A673 (cell line): ENCODE measurements at regions not wholly inside any gene's neighbourhood (a gene's known extent, or its start where the extent isn't known, plus 50 kb on each side); places are given as distances from the start of the nearest gene placed in this dataset.
"Not testable (repeated sequence)": the region's sequence is repeated elsewhere in the genome, so short reads cannot be mapped to it uniquely, and the experiment has no call there.

Experiments
- BruUV-seq: library from RNA; stranded (reverse); fragments of 400-500 nt; replicated peaks from 2 replicates; lab custom pipeline; 2021; lab: Mats Ljungman, UMichigan
- CTCF ChIA-PET: fragments of 300-600 bp; sonication (Branson Sonifier 250); formaldehyde crosslinking; loops from one replicate; lab custom pipeline; 2022; ENCODE audit warnings: antibody characterized with exemption; lab: Charles Lee
- POLR2A ChIA-PET: fragments of 300-600 bp; sonication (Branson Sonifier 250); formaldehyde crosslinking; loops from one replicate; lab custom pipeline; 2022; ENCODE audit warnings: antibody characterized with exemption; ENCODE audit not compliant: low non-redundant PET; lab: Charles Lee
- DNase-seq: peaks from one replicate; pipeline ENCODE4 v3.0.0-alpha.2; 2015; ENCODE audit warnings: low spot score
- H3K27ac ChIP-seq: fragments of 200-600 bp; sonication (generic); 2 replicates; pipeline ENCODE4 v1.5.1; 2016; ENCODE audit warnings: mixed run types, low read depth, mild to moderate bottlenecking, mixed read lengths, antibody characterized with exemption, low read length; ENCODE audit not compliant: poor library complexity, severe bottlenecking
- H3K27me3 ChIP-seq: fragments of 200-600 bp; sonication (generic); replicated peaks from 2 replicates; pipeline ENCODE4 v1.6.1; 2017; ENCODE audit warnings: mixed run types, low read depth, mild to moderate bottlenecking, mixed read lengths, antibody characterized with exemption, low read length; ENCODE audit not compliant: insufficient read depth, poor library complexity
- H3K36me3 ChIP-seq: fragments of 200-600 bp; sonication (generic); 2 replicates; pipeline ENCODE4 v1.6.1; 2016; ENCODE audit warnings: mixed run types, mild to moderate bottlenecking, mixed read lengths, antibody characterized with exemption, low read length; ENCODE audit not compliant: insufficient read depth, poor library complexity, severe bottlenecking
- H3K4me1 ChIP-seq: fragments of 200-600 bp; sonication (generic); 2 replicates; pipeline ENCODE4 v1.6.1; 2017; ENCODE audit warnings: mixed run types, mild to moderate bottlenecking, mixed read lengths, antibody characterized with exemption, low read length; ENCODE audit not compliant: insufficient read depth, poor library complexity, severe bottlenecking
- H3K4me3 ChIP-seq: fragments of 200-600 bp; sonication (generic); 2 replicates; pipeline ENCODE4 v1.5.1; 2016; ENCODE audit warnings: low read depth, mixed run types, mild to moderate bottlenecking, mixed read lengths, low read length; ENCODE audit not compliant: poor library complexity, severe bottlenecking
- H3K9me3 ChIP-seq: fragments of 200-600 bp; sonication (generic); 2 replicates; pipeline ENCODE4 v1.6.1; 2016; ENCODE audit warnings: mixed run types, low read depth, mild to moderate bottlenecking, mixed read lengths, antibody characterized with exemption, low read length; ENCODE audit not compliant: poor library complexity, severe bottlenecking
- CTCF ChIP-seq: fragments of 300-800, 200-600 bp; sonication (generic); conservative IDR thresholded peaks from 2 replicates; pipeline ENCODE4 v1.5.1; 2017; ENCODE audit warnings: low read depth, mild to moderate bottlenecking, antibody characterized with exemption, low read length, moderate library complexity, mixed read lengths
- EZH2 ChIP-seq: fragments of 200-600 bp; sonication (generic); IDR thresholded peaks from 2 replicates; pipeline ENCODE4 v1.6.1; 2017; ENCODE audit warnings: borderline replicate concordance, low read depth, mild to moderate bottlenecking, mixed read lengths, antibody characterized with exemption, low read length; ENCODE audit not compliant: poor library complexity, severe bottlenecking
- intact Hi-C: fragments of 100-400 bp; cut with micrococcal nuclease; formaldehyde crosslinking; loops from one replicate; pipeline ENCODE4 v1.10.0; 2022; ENCODE audit not compliant: unreplicated experiment

GRCh38 chr14:52179141-52179790, 88.2 kb upstream of the PTGDR start:
- ChIA-PET POLR2A (no interaction called here), CTCF (no interaction called here)
- no peak for TF ChIP-seq CTCF
- no peak for TF ChIP-seq EZH2
- DNase-seq: no peak
- intact Hi-C loops: no loop called here
- no peak overlapping the region for H3K27ac ChIP-seq
- H3K36me3 ChIP-seq: no peaks in the 10 kb centered on the region
- no peaks in the 10 kb centered on the region for H3K9me3 ChIP-seq
- H3K27me3 ChIP-seq: no peaks in the 10 kb centered on the region
- H3K4me1 ChIP-seq: no peaks in the 10 kb centered on the region
- BruUV-seq: no TSS peak
- no peak overlapping the region for H3K4me3 ChIP-seq

GRCh38 chr14:52175982-52176502, 91.5 kb upstream of the PTGDR start:
- no peak overlapping the region for H3K27ac ChIP-seq
- H3K36me3 ChIP-seq: no peaks in the 10 kb centered on the region
- ChIA-PET POLR2A (no interaction called here), CTCF (no interaction called here)
- intact Hi-C loops: no loop called here
- peaks cover 8% of the 10 kb centered on the region for H3K9me3 ChIP-seq
- TF ChIP-seq CTCF (no peak), EZH2 (no peak)
- H3K4me3 ChIP-seq: no peak overlapping the region
- DNase-seq: no peak
- BruUV-seq: no TSS peak
- no peaks in the 10 kb centered on the region for H3K27me3 ChIP-seq
- no peaks in the 10 kb centered on the region for H3K4me1 ChIP-seq

DNA sequence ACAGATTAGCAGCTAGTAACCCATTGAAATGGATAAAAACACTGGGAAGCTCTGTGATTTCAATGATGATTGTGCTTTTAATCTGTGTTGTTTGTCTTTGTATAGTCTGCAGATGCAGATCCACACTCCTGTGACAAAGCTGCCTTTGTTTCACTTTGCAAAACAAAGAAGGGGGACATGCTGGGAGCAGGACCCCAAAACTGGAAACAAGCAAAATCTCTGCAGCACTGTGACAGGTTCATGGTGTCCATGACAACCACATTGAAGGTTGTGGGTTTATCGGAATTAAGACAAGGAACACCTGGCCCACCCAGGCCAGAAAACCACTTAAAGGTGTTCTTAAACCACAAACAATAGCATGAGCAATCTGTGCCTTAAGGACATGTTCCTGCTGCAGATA, 95.6 kb upstream of the PTGDR start:
- intact Hi-C loops, BruUV-seq, POLR2A ChIA-PET: not testable (repeated sequence)

GRCh38 chr14:52166822-52167221, 98.0 kb upstream of the NID2 start:
- Histone ChIP-seq H3K27me3 (no peaks in the 10 kb centered on the region), H3K4me3 (no peak overlapping the region), H3K36me3 (no peaks in the 10 kb centered on the region), H3K9me3 (peaks cover under 1% of the 10 kb centered on the region), H3K4me1 (no peaks in the 10 kb centered on the region), H3K27ac (no peak overlapping the region)
- ChIA-PET POLR2A (no interaction called here), CTCF (no interaction called here)
- intact Hi-C loops: no loop called here
- TF ChIP-seq CTCF (no peak), EZH2 (no peak)
- no TSS peak for BruUV-seq
- no peak for DNase-seq

More for the DNA sequence above, 95.6 kb upstream of the PTGDR start:
- H3K4me3 ChIP-seq, CTCF ChIA-PET, DNase-seq, H3K4me1 ChIP-seq, H3K27me3 ChIP-seq, H3K36me3 ChIP-seq, H3K9me3 ChIP-seq, H3K27ac ChIP-seq: not testable (repeated sequence)
